ENCODE measurements at regions not wholly inside any gene's neighbourhood (a gene's known extent, or its start where the extent isn't known, plus 50 kb on each side); places are given as distances from the start of the nearest gene placed in this dataset.

DNA sequence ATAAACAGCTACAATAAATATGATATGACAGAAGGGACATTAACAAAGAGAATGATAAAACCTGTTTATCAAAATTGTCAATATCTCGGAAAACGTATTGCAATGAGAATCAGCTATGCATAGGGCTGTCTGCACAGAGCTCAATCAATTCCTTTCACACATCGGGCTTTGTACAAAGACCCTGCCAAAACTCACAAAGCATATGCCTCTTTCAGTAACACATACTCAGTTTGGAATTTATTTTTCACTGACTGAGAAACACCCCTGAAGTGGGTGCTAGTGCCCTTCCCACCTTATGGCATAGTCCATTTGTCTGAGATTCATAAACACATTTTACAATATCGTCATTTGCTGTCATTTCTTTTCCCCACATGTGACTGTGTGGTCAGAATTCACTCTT is 815.8 kb upstream of the FAM98A start:
- TF ChIP-seq EP300 (conservative IDR thresholded peaks at IDR 0.05; ENCODE audit: poor library complexity, severe bottlenecking) (no peak), EZH2 (IDR thresholded peaks at IDR 0.05; ENCODE audit: borderline replicate concordance, insufficient read depth, low read length, poor library complexity, severe bottlenecking) (no peak)
